Calu3 (cell line): ENCODE measurements at regions not wholly inside any gene's neighbourhood (a gene's known extent, or its start where the extent isn't known, plus 50 kb on each side); places are given as distances from the start of the nearest gene placed in this dataset.

Experiments
- BruUV-seq: library from RNA; stranded (reverse); fragments of 400-500 nt; replicated peaks from 2 replicates; lab custom pipeline; 2021; lab: Mats Ljungman, UMichigan
- CTCF ChIA-PET: fragments of 300-600 bp; sonication (Branson Sonifier 250); formaldehyde crosslinking; loops from one replicate; lab custom pipeline; 2022; ENCODE audit warnings: antibody characterized with exemption; lab: Charles Lee
- DNase-seq: peaks from one replicate; pipeline ENCODE4 v3.0.0; 2022
- H3K27ac Mint-ChIP-seq: one replicate; pipeline ENCODE4 v1.8.0; 2022; ENCODE audit warnings: mixed read lengths; ENCODE audit not compliant: unreplicated experiment
- H3K27me3 Mint-ChIP-seq: one replicate; pipeline ENCODE4 v1.8.0; 2022; ENCODE audit warnings: mixed read lengths; ENCODE audit not compliant: unreplicated experiment
- H3K36me3 Mint-ChIP-seq: one replicate; pipeline ENCODE4 v1.8.0; 2022; ENCODE audit warnings: mild to moderate bottlenecking, moderate library complexity, mixed read lengths; ENCODE audit not compliant: insufficient read depth, unreplicated experiment
- H3K4me1 Mint-ChIP-seq: one replicate; pipeline ENCODE4 v1.8.0; 2022; ENCODE audit warnings: mild to moderate bottlenecking, low read depth, mixed read lengths; ENCODE audit not compliant: unreplicated experiment
- H3K4me3 Mint-ChIP-seq: one replicate; pipeline ENCODE4 v1.8.0; 2022; ENCODE audit warnings: mild to moderate bottlenecking, low read depth, moderate library complexity, mixed read lengths; ENCODE audit not compliant: unreplicated experiment
- H3K9me3 Mint-ChIP-seq: one replicate; pipeline ENCODE4 v1.8.0; 2022; ENCODE audit warnings: low read depth, mixed read lengths; ENCODE audit not compliant: unreplicated experiment
- intact Hi-C: fragments of 100-400 bp; cut with micrococcal nuclease; formaldehyde crosslinking; loops from one replicate; pipeline ENCODE4 v1.10.0; 2022; ENCODE audit not compliant: unreplicated experiment
- TF ChIP-seq, protein P1 (sequence below): fragments of 200-600 bp; IDR thresholded peaks from one replicate; pipeline ENCODE4 v1.8.0; 2022; ENCODE audit warnings: antibody characterized with exemption; ENCODE audit not compliant: unreplicated experiment

DNA sequence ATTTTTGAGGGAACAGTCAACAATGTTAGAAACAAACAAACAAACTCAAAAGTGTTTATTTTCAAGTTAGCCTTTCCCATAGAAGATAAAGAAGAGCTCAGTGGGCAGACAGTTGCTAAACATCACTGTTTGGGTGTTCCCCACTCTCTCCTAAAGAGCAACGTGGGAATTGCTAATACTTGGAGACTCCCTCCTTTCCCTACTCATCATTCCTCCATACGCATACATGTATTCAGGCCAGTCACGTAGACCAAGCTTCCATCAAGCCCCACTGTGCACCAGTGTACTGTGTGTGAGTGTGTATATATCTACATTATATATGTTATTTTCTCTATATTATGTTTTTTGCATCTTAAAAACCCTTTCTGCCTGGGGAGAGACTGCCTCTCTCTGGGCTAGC, 115.0 kb upstream of the EGFLAM start:
- H3K27me3 Mint-ChIP-seq = no peaks in the 10 kb centered on the region
- TF ChIP-seq, protein P1, sequence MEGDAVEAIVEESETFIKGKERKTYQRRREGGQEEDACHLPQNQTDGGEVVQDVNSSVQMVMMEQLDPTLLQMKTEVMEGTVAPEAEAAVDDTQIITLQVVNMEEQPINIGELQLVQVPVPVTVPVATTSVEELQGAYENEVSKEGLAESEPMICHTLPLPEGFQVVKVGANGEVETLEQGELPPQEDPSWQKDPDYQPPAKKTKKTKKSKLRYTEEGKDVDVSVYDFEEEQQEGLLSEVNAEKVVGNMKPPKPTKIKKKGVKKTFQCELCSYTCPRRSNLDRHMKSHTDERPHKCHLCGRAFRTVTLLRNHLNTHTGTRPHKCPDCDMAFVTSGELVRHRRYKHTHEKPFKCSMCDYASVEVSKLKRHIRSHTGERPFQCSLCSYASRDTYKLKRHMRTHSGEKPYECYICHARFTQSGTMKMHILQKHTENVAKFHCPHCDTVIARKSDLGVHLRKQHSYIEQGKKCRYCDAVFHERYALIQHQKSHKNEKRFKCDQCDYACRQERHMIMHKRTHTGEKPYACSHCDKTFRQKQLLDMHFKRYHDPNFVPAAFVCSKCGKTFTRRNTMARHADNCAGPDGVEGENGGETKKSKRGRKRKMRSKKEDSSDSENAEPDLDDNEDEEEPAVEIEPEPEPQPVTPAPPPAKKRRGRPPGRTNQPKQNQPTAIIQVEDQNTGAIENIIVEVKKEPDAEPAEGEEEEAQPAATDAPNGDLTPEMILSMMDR = no peak
- H3K36me3 Mint-ChIP-seq = no peaks in the 10 kb centered on the region
- no TSS peak for BruUV-seq
- CTCF ChIA-PET = no interaction called here
- no peak for DNase-seq
- no peak overlapping the region for H3K27ac Mint-ChIP-seq
- H3K4me3 Mint-ChIP-seq = no peak overlapping the region
- H3K9me3 Mint-ChIP-seq = no peaks in the 10 kb centered on the region
- peaks cover 14% of the 10 kb centered on the region for H3K4me1 Mint-ChIP-seq
- intact Hi-C loops = no loop called here

DNA sequence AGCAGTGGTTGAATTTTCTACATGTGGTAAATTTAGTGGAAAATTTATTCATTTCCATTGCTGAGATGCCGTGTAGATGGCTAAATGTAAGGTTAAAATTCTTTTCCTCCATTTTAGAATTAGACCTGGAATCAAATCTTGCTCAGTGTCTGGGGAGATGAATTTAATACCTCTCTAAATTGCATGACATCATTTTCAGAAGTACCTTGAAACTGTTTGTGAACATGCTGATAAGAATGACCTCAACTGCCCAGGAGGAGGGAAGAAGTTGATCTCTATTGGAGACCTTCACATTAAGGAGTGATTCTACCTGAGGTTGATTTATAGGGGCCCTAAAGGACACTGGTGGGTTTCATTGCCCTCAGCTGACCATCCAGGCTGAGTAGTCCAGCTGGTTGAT, 116.7 kb upstream of the EGFLAM start:
- DNase-seq = no peak
- H3K9me3 Mint-ChIP-seq = no peaks in the 10 kb centered on the region
- no peak overlapping the region for H3K4me3 Mint-ChIP-seq
- no peaks in the 10 kb centered on the region for H3K4me1 Mint-ChIP-seq
- no peak overlapping the region for H3K27ac Mint-ChIP-seq
- H3K36me3 Mint-ChIP-seq = no peaks in the 10 kb centered on the region
- H3K27me3 Mint-ChIP-seq = no peaks in the 10 kb centered on the region
- CTCF ChIA-PET = no interaction called here
- intact Hi-C loops = no loop called here
- TF ChIP-seq, protein P1 = no peak
- BruUV-seq = no TSS peak

DNA sequence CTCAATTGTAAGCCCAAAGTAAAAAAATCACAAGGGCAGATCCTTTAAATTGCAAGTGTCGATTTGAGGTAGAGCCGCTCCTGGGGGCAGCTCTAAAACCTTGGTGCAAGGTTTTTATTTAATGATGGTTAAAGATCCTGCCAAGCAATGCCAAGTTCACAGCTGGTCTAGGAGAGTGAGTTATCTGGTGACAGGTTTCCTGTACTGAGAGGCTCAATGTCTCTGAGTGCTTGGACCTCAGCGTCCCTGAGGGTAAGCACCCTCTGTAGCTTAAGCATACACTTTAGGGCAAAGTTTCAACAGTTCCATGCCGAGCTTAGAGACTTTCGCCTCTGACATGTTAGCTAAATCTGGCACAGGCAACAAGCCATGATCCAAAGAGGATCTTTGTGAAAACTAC, 119.8 kb upstream of the EGFLAM start:
- Mint-ChIP-seq H3K9me3 (peaks cover 3% of the 10 kb centered on the region), H3K4me1 (peaks cover 6% of the 10 kb centered on the region), H3K36me3 (no peaks in the 10 kb centered on the region), H3K27me3 (no peaks in the 10 kb centered on the region), H3K4me3 (no peak overlapping the region), H3K27ac (no peak overlapping the region)
- DNase-seq = no peak
- no TSS peak for BruUV-seq
- intact Hi-C loops = loop anchor here (2.0 kb wide), 1 partner anchor 60 kb away; no protein-coding TSS in a partner anchor
- TF ChIP-seq, protein P1 = no peak
- CTCF ChIA-PET = no interaction called here

DNA sequence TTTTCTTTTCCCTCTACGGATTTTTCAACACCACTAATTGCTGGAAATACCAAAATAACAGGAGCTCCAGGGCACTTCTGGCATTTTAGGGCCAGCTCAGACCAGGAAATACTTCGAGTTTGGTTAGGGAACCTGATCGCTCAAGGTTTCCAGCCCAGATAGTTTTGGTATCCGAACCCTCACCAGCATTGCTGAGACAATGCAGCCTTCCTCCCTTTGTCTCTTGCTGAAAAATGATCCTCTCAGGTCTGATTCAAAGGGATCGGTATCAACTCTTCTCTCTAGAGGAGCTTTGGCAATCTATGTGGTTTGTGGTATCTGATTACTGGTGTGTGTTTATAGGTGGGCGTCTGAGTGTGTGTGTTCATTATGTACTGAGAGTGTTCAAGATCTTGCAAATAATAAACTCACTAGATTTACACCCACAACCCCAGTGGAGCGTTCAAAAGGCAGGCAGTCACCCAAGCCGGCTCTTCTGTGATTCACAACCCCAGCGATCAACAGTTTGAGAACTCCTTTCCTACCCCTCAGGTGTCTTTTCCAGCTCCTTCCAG, 122.8 kb upstream of the EGFLAM start:
- CTCF ChIA-PET = no interaction called here
- H3K27me3 Mint-ChIP-seq = no peaks in the 10 kb centered on the region
- TF ChIP-seq, protein P1 = no peak
- peaks cover 3% of the 10 kb centered on the region for H3K9me3 Mint-ChIP-seq
- H3K4me3 Mint-ChIP-seq = no peak overlapping the region
- no TSS peak for BruUV-seq
- no peaks in the 10 kb centered on the region for H3K36me3 Mint-ChIP-seq
- intact Hi-C loops = no loop called here
- H3K27ac Mint-ChIP-seq = no peak overlapping the region
- peaks cover 6% of the 10 kb centered on the region for H3K4me1 Mint-ChIP-seq
- no peak for DNase-seq
